CD14-positive monocyte (primary cell): ENCODE measurements at regions not wholly inside any gene's neighbourhood (a gene's known extent, or its start where the extent isn't known, plus 50 kb on each side); places are given as distances from the start of the nearest gene placed in this dataset.

Experiments
- DNase-seq, 3 donors: peaks; one replicate each; pipeline ENCODE4 v3.0.0-alpha.2; 2011 to 2022
- H2AFZ ChIP-seq: 2 replicates; pipeline ENCODE4 v1.6.0; 2012; ENCODE audit warnings: mild to moderate bottlenecking, low read depth, low read length, inconsistent platforms; ENCODE audit not compliant: insufficient read depth, poor library complexity, severe bottlenecking
- H3K27ac ChIP-seq, 2 donors: 1 replicate in 1 of 2; 2 replicates in 1 of 2; pipeline ENCODE4 v1.5.1; 2012 to 2013; ENCODE audit warnings: low read length in 2 of 2, control low read depth in 1 of 2, inconsistent platforms in 1 of 2, low read depth in 1 of 2, mild to moderate bottlenecking in 1 of 2
- H3K27me3 ChIP-seq, 2 donors: one replicate each; pipeline versions ENCODE4 v1.6.0 to v1.6.1; 2011 to 2013; ENCODE audit warnings: low read length in 2 of 2; ENCODE audit not compliant: control insufficient read depth in 2 of 2, insufficient read depth in 2 of 2
- H3K36me3 ChIP-seq, 2 donors: replicated peaks in 1 of 2; 1 replicate in 1 of 2; 2 replicates in 1 of 2; pipeline versions ENCODE4 v1.5.1 to v1.6.1; 2012 to 2013; ENCODE audit warnings: low read length in 2 of 2, control low read depth in 1 of 2, inconsistent platforms in 1 of 2, mild to moderate bottlenecking in 1 of 2; ENCODE audit not compliant: insufficient read depth in 2 of 2, control insufficient read depth in 1 of 2
- H3K4me1 ChIP-seq, 2 donors: 1 replicate in 1 of 2; 2 replicates in 1 of 2; pipeline versions ENCODE4 v1.5.1 to v1.6.1; 2012 to 2013; ENCODE audit warnings: low read length in 2 of 2, control low read depth in 1 of 2, inconsistent platforms in 1 of 2, mild to moderate bottlenecking in 1 of 2, moderate library complexity in 1 of 2; ENCODE audit not compliant: insufficient read depth in 2 of 2, control insufficient read depth in 1 of 2
- H3K4me2 ChIP-seq: replicated peaks from 2 replicates; pipeline ENCODE3; 2012; ENCODE audit warnings: low read length, moderate library complexity, mild to moderate bottlenecking; ENCODE audit not compliant: poor library complexity, severe bottlenecking; ENCODE audit errors: extremely low read depth
- H3K4me3 ChIP-seq, 3 experiments: fragments of 200-600 bp in 1 of 3; sonication (generic) in 1 of 3; replicated peaks in 1 of 3; 1 replicate in 2 of 3; 2 replicates in 1 of 3; pipeline ENCODE4 v1.5.1; 2011 to 2013; ENCODE audit warnings: low read length in 3 of 3, mild to moderate bottlenecking in 3 of 3, control low read depth in 2 of 3, low read depth in 2 of 3, inconsistent platforms in 1 of 3, moderate library complexity in 1 of 3
- H3K79me2 ChIP-seq: 2 replicates; pipeline ENCODE4 v1.6.0; 2012; ENCODE audit warnings: mild to moderate bottlenecking, control low read depth, inconsistent platforms, low read length, moderate library complexity; ENCODE audit not compliant: insufficient read depth
- H3K9ac ChIP-seq: 2 replicates; pipeline ENCODE4 v1.6.0; 2017; ENCODE audit warnings: low read length, mild to moderate bottlenecking; ENCODE audit not compliant: insufficient read depth, poor library complexity, severe bottlenecking
- H3K9me3 ChIP-seq, 2 donors: replicated peaks in 1 of 2; 1 replicate in 1 of 2; 2 replicates in 1 of 2; pipeline versions ENCODE4 v1.5.1 to v1.6.1; 2012 to 2013; ENCODE audit warnings: low read length in 2 of 2, control low read depth in 1 of 2; ENCODE audit not compliant: control insufficient read depth in 1 of 2, insufficient read depth in 1 of 2
- H4K20me1 ChIP-seq: 2 replicates; pipeline ENCODE4 v1.6.0; 2012; ENCODE audit warnings: mild to moderate bottlenecking, low read length, control low read depth, moderate library complexity; ENCODE audit not compliant: insufficient read depth
- H3K27ac Mint-ChIP-seq, 7 donors: one replicate each; pipeline ENCODE4 v1.8.0; 2020; ENCODE audit warnings: mild to moderate bottlenecking in 7 of 7, mixed read lengths in 7 of 7, moderate library complexity in 6 of 7, inconsistent platforms in 2 of 7
- H3K27me3 Mint-ChIP-seq, 3 donors: one replicate each; pipeline ENCODE4 v1.8.0; 2021 to 2022; ENCODE audit warnings: low read depth in 3 of 3, mild to moderate bottlenecking in 3 of 3, mixed read lengths in 3 of 3, moderate library complexity in 3 of 3, inconsistent platforms in 1 of 3
- H3K36me3 Mint-ChIP-seq, 2 donors: one replicate each; pipeline ENCODE4 v1.8.0; 2020; ENCODE audit warnings: mixed read lengths in 2 of 2, inconsistent platforms in 1 of 2, mild to moderate bottlenecking in 1 of 2
- H3K4me1 Mint-ChIP-seq: one replicate; pipeline ENCODE4 v1.8.0; 2020; ENCODE audit warnings: mild to moderate bottlenecking, mixed read lengths
- H3K4me3 Mint-ChIP-seq, 2 donors: one replicate each; pipeline ENCODE4 v1.8.0; 2020; ENCODE audit warnings: mild to moderate bottlenecking in 2 of 2, mixed read lengths in 2 of 2, moderate library complexity in 1 of 2
- H3K9me3 Mint-ChIP-seq, 7 donors: one replicate each; pipeline ENCODE4 v1.8.0; 2020 to 2022; ENCODE audit warnings: mixed read lengths in 7 of 7, mild to moderate bottlenecking in 6 of 7, moderate library complexity in 6 of 7, inconsistent platforms in 2 of 7
- CTCF ChIP-seq: fragments of 200-600 bp; IDR thresholded peaks from one replicate; pipeline ENCODE4 v1.8.0; 2022; ENCODE audit warnings: antibody characterized with exemption, mild to moderate bottlenecking
- WGBS: methylation state at CpG from one replicate; pipeline ENCODE4 v1.1.5; 2013; ENCODE audit warnings: missing lambda C conversion rate; ENCODE audit not compliant: insufficient coverage; 5-methylcytosine and 5-hydroxymethylcytosine counted together
- intact Hi-C, 2 donors: fragments of 100-400 bp; cut with micrococcal nuclease; formaldehyde crosslinking; loops; one replicate each; pipeline versions ENCODE4 v1.15.0 to v1.15.1; 2023

DNA sequence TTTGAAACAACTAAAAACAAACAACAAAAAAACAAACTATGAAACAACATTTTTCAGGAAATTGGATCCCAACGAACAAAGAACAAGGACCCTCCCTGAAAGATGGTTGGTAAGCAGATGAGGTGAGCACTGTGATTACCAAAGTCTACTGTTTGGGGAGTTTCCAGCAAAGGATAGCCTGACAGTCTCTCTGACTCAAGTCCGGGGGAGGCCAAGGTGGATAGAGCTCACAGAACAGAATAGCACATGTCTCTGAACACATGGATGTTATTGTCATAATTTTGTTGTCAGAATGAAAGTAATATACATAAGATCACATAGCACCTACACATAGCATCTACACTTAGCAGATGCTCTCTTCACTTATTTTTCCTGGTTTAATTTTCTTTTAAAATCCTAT, 501.3 kb upstream of the TENM4 start:
- no peaks in the 10 kb centered on the region for H3K79me2 ChIP-seq
- Mint-ChIP-seq H3K4me1 (no peaks in the 10 kb centered on the region), H3K4me3 (no peak overlapping the region), H3K9me3 (peaks cover 0 to 8% (median 0%) of the 10 kb centered on the region in 7 donors), H3K36me3 (no peaks in the 10 kb centered on the region), H3K27me3 (no peaks in the 10 kb centered on the region), H3K27ac (no peak overlapping the region)
- H3K4me2 ChIP-seq: no peak overlapping the region
- no CpG with 5 or more reads among the region's 2 CpGs for WGBS
- no peak overlapping the region for H2AFZ ChIP-seq
- DNase-seq: no peak
- H3K4me1 ChIP-seq: no peaks in the 10 kb centered on the region
- no peaks in the 10 kb centered on the region for H4K20me1 ChIP-seq
- intact Hi-C loops: no loop called here
- H3K9ac ChIP-seq: no peak overlapping the region
- H3K9me3 ChIP-seq: no peaks in the 10 kb centered on the region
- no peak overlapping the region for H3K4me3 ChIP-seq
- no peak overlapping the region for H3K27ac ChIP-seq
- no peaks in the 10 kb centered on the region for H3K36me3 ChIP-seq
- H3K27me3 ChIP-seq: no peaks in the 10 kb centered on the region
- no peak for TF ChIP-seq CTCF

DNA sequence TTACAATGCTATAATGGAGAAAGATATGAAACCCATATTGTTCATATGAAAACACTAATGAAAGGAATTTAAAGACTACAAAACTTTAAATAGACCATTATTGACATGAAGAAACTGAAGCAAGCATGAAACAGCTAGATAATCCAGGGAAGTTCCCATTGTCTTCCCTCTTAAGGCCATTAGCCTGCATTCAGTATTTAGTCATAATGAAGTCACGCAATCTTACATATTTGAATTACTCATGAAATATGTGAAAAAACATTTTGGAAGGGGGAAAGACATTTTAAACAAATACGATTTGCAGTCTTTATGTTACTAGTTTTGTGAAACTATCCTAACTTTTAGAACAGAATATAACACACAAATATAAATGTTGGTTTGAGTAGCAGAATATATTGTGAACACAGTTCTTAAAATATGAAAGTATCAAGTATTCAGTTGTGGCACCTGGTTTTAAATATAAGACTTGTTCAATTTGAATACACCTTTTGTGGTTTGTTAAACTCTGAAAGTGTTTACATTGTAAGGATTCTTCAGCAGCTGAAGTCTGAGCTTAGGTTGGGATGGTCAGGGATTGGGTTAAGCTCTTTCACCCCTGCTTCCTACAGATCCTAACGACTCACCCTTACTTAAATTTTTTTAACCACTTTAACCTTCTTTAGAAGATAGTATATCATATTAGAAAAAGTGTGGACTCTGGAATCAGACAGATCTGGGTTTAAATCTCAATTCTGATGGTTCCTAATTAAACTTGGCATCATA, 500.3 kb upstream of the TENM4 start:
- Mint-ChIP-seq H3K9me3 (peaks cover 0 to 9% (median 0%) of the 10 kb centered on the region in 7 donors), H3K36me3 (no peaks in the 10 kb centered on the region), H3K27me3 (no peaks in the 10 kb centered on the region), H3K4me1 (no peaks in the 10 kb centered on the region), H3K4me3 (no peak overlapping the region), H3K27ac (no peak overlapping the region)
- no peaks in the 10 kb centered on the region for H3K36me3 ChIP-seq
- no peak overlapping the region for H3K9ac ChIP-seq
- WGBS: no CpG with 5 or more reads among the region's 3 CpGs
- H2AFZ ChIP-seq: no peak overlapping the region
- no peak for DNase-seq
- intact Hi-C loops: no loop called here
- H3K4me3 ChIP-seq: no peak overlapping the region
- no peaks in the 10 kb centered on the region for H3K79me2 ChIP-seq
- TF ChIP-seq CTCF: no peak
- no peaks in the 10 kb centered on the region for H3K27me3 ChIP-seq
- no peaks in the 10 kb centered on the region for H3K9me3 ChIP-seq
- no peaks in the 10 kb centered on the region for H3K4me1 ChIP-seq
- no peak overlapping the region for H3K27ac ChIP-seq
- H4K20me1 ChIP-seq: no peaks in the 10 kb centered on the region
- no peak overlapping the region for H3K4me2 ChIP-seq
